ENCODE measurements at regions not wholly inside any gene's neighbourhood (a gene's known extent, or its start where the extent isn't known, plus 50 kb on each side); places are given as distances from the start of the nearest gene placed in this dataset.
A peak's percentile ranks its signal among the peaks of the same experiment; 100 is the strongest.

- Histone ChIP-seq H3K4me3 (ENCODE audit: insufficient read depth, low read length) (no peak overlapping the region), H3K4me2 (ENCODE audit: insufficient read depth, low read length) (no peak overlapping the region), H3K27me3 (ENCODE audit: insufficient read depth, low read length) (peaks cover 4% of the 10 kb centered on the region), H3K36me3 (ENCODE audit: insufficient read depth, low read length) (no peaks in the 10 kb centered on the region), H2AFZ (ENCODE audit: low read length) (no peak overlapping the region), H3K79me2 (ENCODE audit: insufficient read depth, low read length) (no peaks in the 10 kb centered on the region), H3K4me1 (ENCODE audit: insufficient read depth, low read length) (no peaks in the 10 kb centered on the region), H3K9me3 (ENCODE audit: low read depth, low read length) (no peaks in the 10 kb centered on the region), H4K20me1 (ENCODE audit: insufficient read depth, low read length) (no peaks in the 10 kb centered on the region), H3K27ac (ENCODE audit: low read depth, low read length) (no peak overlapping the region)
- no peak for TF ChIP-seq CTCF (IDR thresholded peaks at IDR 0.05; ENCODE audit: extremely low read depth, low read depth, low read length)
- DNase-seq (ENCODE audit: insufficient read length, low spot score, missing footprints): peak; percentile 65
Measured at GRCh38 chr2:128451084-128452023, 132.7 kb upstream of the HS6ST1 start.

DNA sequence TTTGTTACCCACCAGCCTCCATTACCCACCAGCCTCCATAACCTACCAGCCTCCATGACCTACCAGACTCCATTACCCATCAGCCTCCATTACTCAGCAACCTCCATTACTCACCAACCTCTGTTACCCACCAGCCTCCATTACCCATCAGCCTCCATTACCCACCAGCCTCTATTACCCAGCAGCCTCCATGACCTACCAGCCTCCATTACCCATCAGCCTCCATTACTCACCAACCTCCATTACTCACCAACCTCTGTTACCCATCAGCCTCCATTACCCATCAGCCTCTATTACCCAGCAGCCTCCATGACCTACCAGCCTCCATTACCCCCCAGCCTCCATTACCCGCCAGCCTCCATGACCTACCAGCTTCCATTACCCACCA is 133.3 kb upstream of the HS6ST1 start:
- no peaks in the 10 kb centered on the region for H4K20me1 ChIP-seq (ENCODE audit: insufficient read depth, low read length)
- no peaks in the 10 kb centered on the region for H3K4me1 ChIP-seq (ENCODE audit: insufficient read depth, low read length)
- H3K4me2 ChIP-seq (ENCODE audit: insufficient read depth, low read length): no peak overlapping the region
- peaks cover 4% of the 10 kb centered on the region for H3K27me3 ChIP-seq (ENCODE audit: insufficient read depth, low read length)
- no peak overlapping the region for H3K27ac ChIP-seq (ENCODE audit: low read depth, low read length)
- H3K4me3 ChIP-seq (ENCODE audit: insufficient read depth, low read length): no peak overlapping the region
- H3K9me3 ChIP-seq (ENCODE audit: low read depth, low read length): no peaks in the 10 kb centered on the region
- H2AFZ ChIP-seq (ENCODE audit: low read length): no peak overlapping the region
- peak; percentile 36 for DNase-seq (ENCODE audit: insufficient read length, low spot score, missing footprints)
- H3K36me3 ChIP-seq (ENCODE audit: insufficient read depth, low read length): no peaks in the 10 kb centered on the region
- TF ChIP-seq CTCF (IDR thresholded peaks at IDR 0.05; ENCODE audit: extremely low read depth, low read depth, low read length): no peak
- H3K79me2 ChIP-seq (ENCODE audit: insufficient read depth, low read length): no peaks in the 10 kb centered on the region

DNA sequence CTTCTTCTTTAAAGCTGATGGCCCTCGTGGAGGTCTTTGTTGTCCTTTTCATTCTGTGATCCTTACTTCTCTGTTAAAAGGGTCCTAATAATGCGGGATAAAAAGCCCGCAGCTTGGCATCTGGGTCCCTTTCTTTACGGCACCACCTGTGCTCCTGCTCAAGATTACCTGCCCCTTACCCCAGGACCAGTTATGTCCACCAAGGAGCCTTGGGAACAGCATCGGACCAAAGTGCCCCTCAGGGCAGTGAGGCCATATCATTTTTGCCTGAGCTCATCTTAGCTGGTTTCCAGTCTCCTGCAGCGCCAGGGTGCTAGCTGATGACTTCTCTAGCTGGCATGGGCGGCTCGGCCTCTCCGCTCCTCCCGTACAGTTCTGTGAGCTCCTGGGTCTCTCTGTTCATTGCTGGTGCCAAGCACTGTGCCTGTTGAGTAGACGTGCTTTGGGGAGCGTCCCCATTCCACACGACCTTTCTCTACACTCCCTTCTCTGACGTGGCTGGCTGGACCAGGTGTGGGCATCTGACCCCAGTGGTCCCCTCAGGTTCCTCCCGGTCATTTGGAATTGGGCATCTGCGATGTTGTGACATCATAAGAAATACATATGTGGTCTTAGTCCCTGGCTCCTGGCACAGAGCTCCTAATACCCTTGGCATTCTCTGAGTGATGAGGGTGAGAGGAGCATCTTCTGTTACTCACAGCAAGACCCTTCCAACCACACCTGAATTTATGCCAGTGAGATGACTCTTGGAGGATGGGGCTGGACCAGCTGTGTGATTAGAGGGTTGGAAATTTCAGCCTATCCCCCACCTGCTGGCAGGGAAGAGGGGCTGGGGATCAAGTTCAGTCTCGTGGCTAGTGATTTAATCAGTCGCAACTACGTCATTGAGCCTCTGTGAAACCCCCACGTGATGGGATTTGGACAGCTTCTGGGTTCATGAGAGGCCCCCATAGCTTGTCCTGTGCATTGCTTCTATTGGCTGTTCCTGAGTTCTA is 134.2 kb upstream of the HS6ST1 start:
- Histone ChIP-seq H3K79me2 (ENCODE audit: insufficient read depth, low read length) (no peaks in the 10 kb centered on the region), H3K4me2 (ENCODE audit: insufficient read depth, low read length) (no peak overlapping the region), H2AFZ (ENCODE audit: low read length) (no peak overlapping the region), H3K27ac (ENCODE audit: low read depth, low read length) (no peak overlapping the region), H3K4me1 (ENCODE audit: insufficient read depth, low read length) (no peaks in the 10 kb centered on the region), H3K9me3 (ENCODE audit: low read depth, low read length) (no peaks in the 10 kb centered on the region), H4K20me1 (ENCODE audit: insufficient read depth, low read length) (no peaks in the 10 kb centered on the region), H3K4me3 (ENCODE audit: insufficient read depth, low read length) (no peak overlapping the region), H3K27me3 (ENCODE audit: insufficient read depth, low read length) (peaks cover 4% of the 10 kb centered on the region), H3K36me3 (ENCODE audit: insufficient read depth, low read length) (no peaks in the 10 kb centered on the region)
- no peak for TF ChIP-seq CTCF (IDR thresholded peaks at IDR 0.05; ENCODE audit: extremely low read depth, low read depth, low read length)
- DNase-seq (ENCODE audit: insufficient read length, low spot score, missing footprints): peak; percentile 53
